SK-N-SH (cell line): ENCODE measurements at regions not wholly inside any gene's neighbourhood (a gene's known extent, or its start where the extent isn't known, plus 50 kb on each side); places are given as distances from the start of the nearest gene placed in this dataset.

Experiments used
- CHD2 ChIP-seq: fragments of 150-350 bp; IDR thresholded peaks from 2 replicates; pipeline ENCODE4 v1.6.1; 2018; ENCODE audit warnings: low read length; ENCODE audit not compliant: partially characterized antibody
- EZH2phosphoT487 ChIP-seq: fragments of 200-600 bp; sonication (generic); IDR thresholded peaks from 2 replicates; pipeline ENCODE4 v1.6.1; 2017; ENCODE audit warnings: low read depth, mixed run types, mild to moderate bottlenecking, antibody characterized with exemption, moderate library complexity, borderline replicate concordance
- POLR2AphosphoS5 ChIP-seq: IDR thresholded peaks from 2 replicates; pipeline ENCODE4 v1.6.1; 2012; ENCODE audit warnings: low read depth, low read length
- RAD21 ChIP-seq: IDR thresholded peaks from 2 replicates; pipeline ENCODE4 v1.6.1; 2012; ENCODE audit warnings: mild to moderate bottlenecking, low read length
- RCOR1 ChIP-seq: fragments of 150-350 bp; IDR thresholded peaks from 2 replicates; pipeline ENCODE4 v1.6.1; 2017; ENCODE audit warnings: antibody characterized with exemption, low read length
- SMC3 ChIP-seq: IDR thresholded peaks from 2 replicates; pipeline ENCODE4 v1.6.1; 2012; ENCODE audit warnings: low read depth, low read length, improper control_type of control experiment
- TAF1 ChIP-seq: IDR thresholded peaks from 2 replicates; pipeline ENCODE4 v1.6.1; 2012; ENCODE audit warnings: low read depth, mild to moderate bottlenecking, low read length, moderate library complexity, borderline replicate concordance
- YY1 ChIP-seq: IDR thresholded peaks from 2 replicates; pipeline ENCODE4 v1.4.0; 2012; ENCODE audit warnings: low read depth, mild to moderate bottlenecking
- TF ChIP-seq, protein P1 (sequence below): fragments of 200-600 bp; sonication (generic); IDR thresholded peaks from 2 replicates; pipeline ENCODE4 v1.6.1; 2017; ENCODE audit warnings: antibody characterized with exemption, mild to moderate bottlenecking, moderate library complexity
- TF ChIP-seq, protein P2 (sequence below): IDR thresholded peaks from 2 replicates; pipeline ENCODE4 v1.6.1; 2012; ENCODE audit warnings: mild to moderate bottlenecking, low read depth, low read length, moderate library complexity

DNA sequence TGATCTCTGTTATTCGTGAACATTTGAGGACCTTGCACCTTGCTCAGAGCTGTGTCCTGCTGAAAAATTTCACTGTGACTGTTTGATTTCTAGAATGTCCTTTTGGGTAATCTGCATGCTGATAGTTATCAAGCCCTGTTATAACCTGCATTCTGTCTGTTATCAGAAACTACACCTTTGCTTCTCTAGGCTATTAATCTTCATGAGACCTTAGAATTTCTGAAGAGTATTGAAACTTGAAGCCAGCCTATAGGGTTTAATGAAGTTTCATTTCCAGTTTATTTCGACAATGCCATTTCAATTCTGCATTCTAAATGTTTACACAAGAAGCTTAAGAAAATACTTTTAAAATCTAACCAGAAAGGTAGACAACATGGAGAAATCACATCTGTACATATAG is 856.2 kb downstream of the SORCS1 start:
- TF ChIP-seq, protein P1, sequence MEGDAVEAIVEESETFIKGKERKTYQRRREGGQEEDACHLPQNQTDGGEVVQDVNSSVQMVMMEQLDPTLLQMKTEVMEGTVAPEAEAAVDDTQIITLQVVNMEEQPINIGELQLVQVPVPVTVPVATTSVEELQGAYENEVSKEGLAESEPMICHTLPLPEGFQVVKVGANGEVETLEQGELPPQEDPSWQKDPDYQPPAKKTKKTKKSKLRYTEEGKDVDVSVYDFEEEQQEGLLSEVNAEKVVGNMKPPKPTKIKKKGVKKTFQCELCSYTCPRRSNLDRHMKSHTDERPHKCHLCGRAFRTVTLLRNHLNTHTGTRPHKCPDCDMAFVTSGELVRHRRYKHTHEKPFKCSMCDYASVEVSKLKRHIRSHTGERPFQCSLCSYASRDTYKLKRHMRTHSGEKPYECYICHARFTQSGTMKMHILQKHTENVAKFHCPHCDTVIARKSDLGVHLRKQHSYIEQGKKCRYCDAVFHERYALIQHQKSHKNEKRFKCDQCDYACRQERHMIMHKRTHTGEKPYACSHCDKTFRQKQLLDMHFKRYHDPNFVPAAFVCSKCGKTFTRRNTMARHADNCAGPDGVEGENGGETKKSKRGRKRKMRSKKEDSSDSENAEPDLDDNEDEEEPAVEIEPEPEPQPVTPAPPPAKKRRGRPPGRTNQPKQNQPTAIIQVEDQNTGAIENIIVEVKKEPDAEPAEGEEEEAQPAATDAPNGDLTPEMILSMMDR, result no peak
- TF ChIP-seq SMC3 (no peak), TAF1 (no peak), EZH2phosphoT487 (no peak), YY1 (no peak), RCOR1 (no peak), RAD21 (no peak), POLR2AphosphoS5 (no peak), CHD2 (no peak)
- TF ChIP-seq, protein P2, sequence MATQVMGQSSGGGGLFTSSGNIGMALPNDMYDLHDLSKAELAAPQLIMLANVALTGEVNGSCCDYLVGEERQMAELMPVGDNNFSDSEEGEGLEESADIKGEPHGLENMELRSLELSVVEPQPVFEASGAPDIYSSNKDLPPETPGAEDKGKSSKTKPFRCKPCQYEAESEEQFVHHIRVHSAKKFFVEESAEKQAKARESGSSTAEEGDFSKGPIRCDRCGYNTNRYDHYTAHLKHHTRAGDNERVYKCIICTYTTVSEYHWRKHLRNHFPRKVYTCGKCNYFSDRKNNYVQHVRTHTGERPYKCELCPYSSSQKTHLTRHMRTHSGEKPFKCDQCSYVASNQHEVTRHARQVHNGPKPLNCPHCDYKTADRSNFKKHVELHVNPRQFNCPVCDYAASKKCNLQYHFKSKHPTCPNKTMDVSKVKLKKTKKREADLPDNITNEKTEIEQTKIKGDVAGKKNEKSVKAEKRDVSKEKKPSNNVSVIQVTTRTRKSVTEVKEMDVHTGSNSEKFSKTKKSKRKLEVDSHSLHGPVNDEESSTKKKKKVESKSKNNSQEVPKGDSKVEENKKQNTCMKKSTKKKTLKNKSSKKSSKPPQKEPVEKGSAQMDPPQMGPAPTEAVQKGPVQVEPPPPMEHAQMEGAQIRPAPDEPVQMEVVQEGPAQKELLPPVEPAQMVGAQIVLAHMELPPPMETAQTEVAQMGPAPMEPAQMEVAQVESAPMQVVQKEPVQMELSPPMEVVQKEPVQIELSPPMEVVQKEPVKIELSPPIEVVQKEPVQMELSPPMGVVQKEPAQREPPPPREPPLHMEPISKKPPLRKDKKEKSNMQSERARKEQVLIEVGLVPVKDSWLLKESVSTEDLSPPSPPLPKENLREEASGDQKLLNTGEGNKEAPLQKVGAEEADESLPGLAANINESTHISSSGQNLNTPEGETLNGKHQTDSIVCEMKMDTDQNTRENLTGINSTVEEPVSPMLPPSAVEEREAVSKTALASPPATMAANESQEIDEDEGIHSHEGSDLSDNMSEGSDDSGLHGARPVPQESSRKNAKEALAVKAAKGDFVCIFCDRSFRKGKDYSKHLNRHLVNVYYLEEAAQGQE, result no peak
